ENCODE measurements at regions not wholly inside any gene's neighbourhood (a gene's known extent, or its start where the extent isn't known, plus 50 kb on each side); places are given as distances from the start of the nearest gene placed in this dataset.

DNA sequence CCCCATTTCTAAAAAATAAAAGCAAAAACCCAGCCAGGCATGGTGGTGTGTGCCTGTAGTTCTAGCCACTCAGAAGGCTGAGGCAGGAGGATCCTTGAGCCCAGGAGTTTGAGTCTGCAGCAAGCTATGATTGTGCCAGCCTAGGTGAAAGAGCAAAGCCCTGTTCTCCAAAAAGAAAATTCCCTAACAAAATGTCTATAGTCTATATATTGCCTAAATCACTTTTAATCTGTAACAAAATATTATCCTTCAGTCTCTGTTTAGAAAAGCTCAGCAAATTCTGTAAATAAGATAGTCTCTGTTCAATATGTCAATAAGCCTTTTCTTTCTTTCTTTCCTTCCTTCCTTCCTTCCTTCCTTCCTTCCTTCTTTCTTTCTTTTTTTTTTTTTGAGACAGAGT is 75.8 kb upstream of the ZFP64 start:
- TF ChIP-seq POLR2A (IDR thresholded peaks at IDR 0.05) = no peak
- no peak for TF ChIP-seq POLR2AphosphoS5 (IDR thresholded peaks at IDR 0.05)
